ENCODE measurements at regions not wholly inside any gene's neighbourhood (a gene's known extent, or its start where the extent isn't known, plus 50 kb on each side); places are given as distances from the start of the nearest gene placed in this dataset.

DNA sequence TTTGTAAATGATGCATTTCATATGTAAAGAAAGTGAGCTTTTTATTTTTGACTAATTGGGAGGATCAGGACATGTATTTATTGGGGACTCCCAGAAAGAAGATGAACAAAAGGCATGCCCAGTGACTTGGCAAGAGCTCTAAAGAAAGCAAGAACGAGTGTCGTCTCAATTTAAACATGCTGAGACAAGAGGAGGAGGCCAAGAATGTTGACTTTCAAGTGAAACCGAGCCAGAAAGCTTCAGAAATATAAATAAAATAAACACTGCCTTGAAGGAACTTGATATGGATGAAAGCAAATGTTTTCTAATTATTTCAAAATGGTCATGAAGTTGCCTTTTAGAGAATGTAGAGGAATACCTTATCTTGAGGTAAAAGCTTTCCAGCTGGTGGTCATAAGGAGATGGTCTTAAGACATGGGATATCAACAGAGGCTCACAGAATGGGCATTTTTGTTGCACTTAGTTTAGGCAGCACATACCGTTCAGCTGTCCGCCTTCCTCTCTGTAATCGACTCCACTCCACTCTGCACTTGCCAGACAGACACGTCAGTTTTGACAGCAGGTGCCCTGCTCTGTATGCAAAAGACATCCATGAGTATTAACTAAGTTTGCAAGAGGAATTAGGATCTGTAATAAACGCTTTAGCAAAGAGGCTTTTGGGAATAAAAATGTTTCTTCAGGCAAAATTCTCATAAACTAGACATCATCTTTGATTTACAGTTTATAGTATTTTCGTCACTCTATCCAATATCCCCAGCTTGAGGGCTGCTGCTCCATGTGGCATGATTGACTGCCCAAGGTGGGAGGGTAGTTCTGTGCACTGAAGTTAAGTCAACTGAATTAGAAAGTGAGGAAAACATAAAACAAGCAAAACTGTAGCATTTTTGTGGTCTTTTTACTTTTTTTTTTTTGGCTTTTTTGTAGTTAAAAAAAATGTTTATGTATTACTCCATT lies 613.1 kb downstream of the PKHD1 start (continued):
- TF ChIP-seq ZNF580 (tag by site-specific recombination; IDR thresholded peaks at IDR 0.05) (no peak), SCRT1 (tag by site-specific recombination; IDR thresholded peaks at IDR 0.05; ENCODE audit: borderline replicate concordance) (no peak), REPIN1 (tag by site-specific recombination; IDR thresholded peaks at IDR 0.05; ENCODE audit: low read depth) (no peak), ZNF664 (tag by site-specific recombination; IDR thresholded peaks at IDR 0.05) (no peak)

GRCh38 chr6:51477711-51478311 lies 609.6 kb downstream of the PKHD1 start:
- ChIA-PET POLR2A (no interaction called here), CTCF (no interaction called here)
- TF ChIP-seq, protein P1, sequence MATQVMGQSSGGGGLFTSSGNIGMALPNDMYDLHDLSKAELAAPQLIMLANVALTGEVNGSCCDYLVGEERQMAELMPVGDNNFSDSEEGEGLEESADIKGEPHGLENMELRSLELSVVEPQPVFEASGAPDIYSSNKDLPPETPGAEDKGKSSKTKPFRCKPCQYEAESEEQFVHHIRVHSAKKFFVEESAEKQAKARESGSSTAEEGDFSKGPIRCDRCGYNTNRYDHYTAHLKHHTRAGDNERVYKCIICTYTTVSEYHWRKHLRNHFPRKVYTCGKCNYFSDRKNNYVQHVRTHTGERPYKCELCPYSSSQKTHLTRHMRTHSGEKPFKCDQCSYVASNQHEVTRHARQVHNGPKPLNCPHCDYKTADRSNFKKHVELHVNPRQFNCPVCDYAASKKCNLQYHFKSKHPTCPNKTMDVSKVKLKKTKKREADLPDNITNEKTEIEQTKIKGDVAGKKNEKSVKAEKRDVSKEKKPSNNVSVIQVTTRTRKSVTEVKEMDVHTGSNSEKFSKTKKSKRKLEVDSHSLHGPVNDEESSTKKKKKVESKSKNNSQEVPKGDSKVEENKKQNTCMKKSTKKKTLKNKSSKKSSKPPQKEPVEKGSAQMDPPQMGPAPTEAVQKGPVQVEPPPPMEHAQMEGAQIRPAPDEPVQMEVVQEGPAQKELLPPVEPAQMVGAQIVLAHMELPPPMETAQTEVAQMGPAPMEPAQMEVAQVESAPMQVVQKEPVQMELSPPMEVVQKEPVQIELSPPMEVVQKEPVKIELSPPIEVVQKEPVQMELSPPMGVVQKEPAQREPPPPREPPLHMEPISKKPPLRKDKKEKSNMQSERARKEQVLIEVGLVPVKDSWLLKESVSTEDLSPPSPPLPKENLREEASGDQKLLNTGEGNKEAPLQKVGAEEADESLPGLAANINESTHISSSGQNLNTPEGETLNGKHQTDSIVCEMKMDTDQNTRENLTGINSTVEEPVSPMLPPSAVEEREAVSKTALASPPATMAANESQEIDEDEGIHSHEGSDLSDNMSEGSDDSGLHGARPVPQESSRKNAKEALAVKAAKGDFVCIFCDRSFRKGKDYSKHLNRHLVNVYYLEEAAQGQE (tag by site-specific recombination; IDR thresholded peaks at IDR 0.05) = no peak
- TF ChIP-seq AEBP2 (tag by site-specific recombination; IDR thresholded peaks at IDR 0.05; ENCODE audit: borderline replicate concordance) = no peak
- TF ChIP-seq ZNF221 (tag by site-specific recombination; IDR thresholded peaks at IDR 0.05; ENCODE audit: borderline replicate concordance) = no peak
- TF ChIP-seq ZFP41 (tag by site-specific recombination; IDR thresholded peaks at IDR 0.05; ENCODE audit: borderline replicate concordance) = no peak
- no peak for TF ChIP-seq ZNF768 (tag by site-specific recombination; IDR thresholded peaks at IDR 0.05)
- TF ChIP-seq ZNF394 (tag by site-specific recombination; IDR thresholded peaks at IDR 0.05; ENCODE audit: borderline replicate concordance) = no peak
- TF ChIP-seq ZNF155 (tag by site-specific recombination; IDR thresholded peaks at IDR 0.05) = no peak
- TF ChIP-seq ZNF18 (tag by site-specific recombination; IDR thresholded peaks at IDR 0.05) = no peak
- TF ChIP-seq ZNF132 (tag by site-specific recombination; IDR thresholded peaks at IDR 0.05; ENCODE audit: borderline replicate concordance) = no peak
- no peak for TF ChIP-seq KLF7 (tag by site-specific recombination; IDR thresholded peaks at IDR 0.05; ENCODE audit: borderline replicate concordance)
- TF ChIP-seq ZNF777 (tag by site-specific recombination; IDR thresholded peaks at IDR 0.05; ENCODE audit: borderline replicate concordance) = no peak
- TF ChIP-seq PRDM4 (tag by site-specific recombination; IDR thresholded peaks at IDR 0.05) = no peak
- TF ChIP-seq REPIN1 (tag by site-specific recombination; IDR thresholded peaks at IDR 0.05; ENCODE audit: low read depth) = no peak
- Histone ChIP-seq H3K9me3 (ENCODE audit: control insufficient read depth, insufficient read depth, low read depth, low read length) (no peaks in the 10 kb centered on the region), H3K4me1 (ENCODE audit: control insufficient read depth, insufficient read depth, low read length) (no peaks in the 10 kb centered on the region), H3K27ac (ENCODE audit: extremely low read depth, low read depth, low read length) (no peak overlapping the region), H3K4me3 (ENCODE audit: low read depth, low read length) (no peak overlapping the region), H3K36me3 (ENCODE audit: control insufficient read depth in 2 of 2, insufficient read depth in 1 of 2, low read length in 2 of 2) (no peaks in the 10 kb centered on the region)

Data from HEK293 (cell line).